Esophagus muscularis mucosa (tissue), 4 donors: ENCODE measurements at regions not wholly inside any gene's neighbourhood (a gene's known extent, or its start where the extent isn't known, plus 50 kb on each side); places are given as distances from the start of the nearest gene placed in this dataset.
"Not testable (repeated sequence)": the region's sequence is repeated elsewhere in the genome, so short reads cannot be mapped to it uniquely, and the experiment has no call there.

Source experiments
- DNase-seq: peaks from one replicate; pipeline ENCODE4 v3.0.0-alpha.2; 2017; ENCODE audit errors: extremely low spot score
- H3K27ac ChIP-seq, 4 donors: fragments of 200-600 bp; sonication (generic); replicated peaks in 1 of 4; 1 replicate in 3 of 4; 2 replicates in 1 of 4; pipeline ENCODE4 v1.5.1; 2016 to 2019; ENCODE audit warnings: mild to moderate bottlenecking in 1 of 4
- H3K27me3 ChIP-seq, 4 donors: fragments of 200-600 bp; sonication (generic); one replicate each; pipeline versions ENCODE4 v1.5.1 to v1.6.0; 2016 to 2019
- H3K36me3 ChIP-seq, 4 donors: fragments of 200-600 bp; sonication (generic); one replicate each; pipeline ENCODE4 v1.5.1; 2016 to 2019
- H3K4me1 ChIP-seq, 4 donors: fragments of 200-600 bp; sonication (generic); one replicate each; pipeline ENCODE4 v1.5.1; 2016 to 2019
- H3K4me3 ChIP-seq, 4 donors: fragments of 200-600 bp; sonication (generic); 1 replicate in 2 of 4; 2 replicates in 2 of 4; pipeline ENCODE4 v1.5.1; 2016 to 2019; ENCODE audit warnings: mild to moderate bottlenecking in 4 of 4, moderate library complexity in 1 of 4
- H3K9me3 ChIP-seq, 4 donors: fragments of 200-600 bp; sonication (generic); 1 replicate in 3 of 4; 2 replicates in 1 of 4; pipeline ENCODE4 v1.5.1; 2016 to 2019
- EP300 ChIP-seq: sonication (generic); formaldehyde crosslinking; IDR thresholded peaks from one replicate; pipeline ENCODE4 v1.6.1; 2017; ENCODE audit warnings: antibody characterized with exemption
- POLR2A ChIP-seq: fragments of 450-650 bp; IDR thresholded peaks from one replicate; pipeline ENCODE4 v1.6.1; 2017; ENCODE audit warnings: antibody characterized with exemption, moderate library complexity, mild to moderate bottlenecking, low read depth
- POLR2AphosphoS5 ChIP-seq, 2 donors: sonication (generic); formaldehyde crosslinking; IDR thresholded peaks; one replicate each; pipeline ENCODE4 v1.6.1; 2017; ENCODE audit warnings: antibody characterized with exemption in 2 of 2
- WGBS: methylation state at CpG from one replicate; pipeline ENCODE4 v1.1.5; 2018; 5-methylcytosine and 5-hydroxymethylcytosine counted together
- intact Hi-C: fragments of 100-400 bp; cut with DNase I; formaldehyde crosslinking; loops from one replicate; pipeline ENCODE4 v1.15.1; 2023
- TF ChIP-seq, protein P1 (sequence below), 3 experiments: fragments of 200-600 bp in 2 of 3; fragments of 450-650 bp in 1 of 3; sonication (generic) in 2 of 3; IDR thresholded peaks; one replicate each; pipeline ENCODE4 v1.5.1; 2017 to 2019; ENCODE audit warnings: antibody characterized with exemption in 3 of 3, mild to moderate bottlenecking in 2 of 3, moderate library complexity in 1 of 3

DNA sequence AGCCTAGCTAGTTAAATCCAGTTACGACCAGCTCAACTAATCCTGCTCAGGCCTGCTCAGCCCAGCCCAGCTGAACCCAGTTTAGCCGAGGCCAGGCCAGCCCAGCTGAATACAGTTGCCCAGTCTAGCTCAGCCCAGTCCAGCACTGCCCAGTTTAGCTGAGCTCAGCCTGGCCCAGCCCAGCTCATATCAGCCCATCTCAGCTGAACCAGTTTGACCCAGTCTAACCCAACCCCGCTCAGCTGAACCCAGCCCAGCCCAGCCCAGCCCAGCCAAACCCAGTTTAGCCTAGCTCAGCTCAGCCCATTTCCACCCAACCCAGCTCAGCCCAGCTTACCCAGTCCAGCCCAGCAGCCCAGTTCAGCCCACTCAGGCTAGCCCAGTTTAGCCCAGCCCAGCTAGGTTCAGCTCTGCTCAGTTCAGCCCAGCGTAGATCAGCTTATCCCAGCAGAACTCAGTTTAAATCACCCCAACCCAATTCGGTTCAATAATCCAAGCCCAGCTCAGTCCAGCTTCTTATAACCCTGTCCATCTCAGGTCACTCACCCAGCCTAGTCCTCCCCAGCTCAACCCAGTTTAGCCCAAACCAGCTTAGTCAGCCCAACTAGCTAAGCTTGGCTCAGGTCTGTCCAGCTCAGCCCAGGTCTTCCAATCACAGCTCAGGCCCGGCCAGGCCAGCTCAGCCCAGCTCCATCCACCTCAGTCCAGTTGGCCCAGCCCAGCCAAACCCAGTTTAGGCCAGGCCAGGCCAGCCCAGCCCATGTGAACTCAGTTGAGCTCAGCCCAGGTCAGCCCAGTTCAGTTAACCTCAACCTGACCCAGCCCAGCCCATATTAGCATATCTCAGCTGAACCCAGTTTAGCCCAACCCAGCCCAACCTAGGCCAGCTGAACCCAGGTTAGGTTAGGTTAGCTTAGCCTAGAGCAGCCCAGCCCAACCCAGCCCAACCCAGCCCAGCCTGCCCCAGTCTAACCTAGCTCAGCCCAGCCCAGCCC lies 76.7 kb downstream of the TMEM121 start:
- H3K36me3 ChIP-seq, result no peaks in the 10 kb centered on the region
- WGBS, result 75% methylated on average over 2 of the region's 6 CpGs

DNA sequence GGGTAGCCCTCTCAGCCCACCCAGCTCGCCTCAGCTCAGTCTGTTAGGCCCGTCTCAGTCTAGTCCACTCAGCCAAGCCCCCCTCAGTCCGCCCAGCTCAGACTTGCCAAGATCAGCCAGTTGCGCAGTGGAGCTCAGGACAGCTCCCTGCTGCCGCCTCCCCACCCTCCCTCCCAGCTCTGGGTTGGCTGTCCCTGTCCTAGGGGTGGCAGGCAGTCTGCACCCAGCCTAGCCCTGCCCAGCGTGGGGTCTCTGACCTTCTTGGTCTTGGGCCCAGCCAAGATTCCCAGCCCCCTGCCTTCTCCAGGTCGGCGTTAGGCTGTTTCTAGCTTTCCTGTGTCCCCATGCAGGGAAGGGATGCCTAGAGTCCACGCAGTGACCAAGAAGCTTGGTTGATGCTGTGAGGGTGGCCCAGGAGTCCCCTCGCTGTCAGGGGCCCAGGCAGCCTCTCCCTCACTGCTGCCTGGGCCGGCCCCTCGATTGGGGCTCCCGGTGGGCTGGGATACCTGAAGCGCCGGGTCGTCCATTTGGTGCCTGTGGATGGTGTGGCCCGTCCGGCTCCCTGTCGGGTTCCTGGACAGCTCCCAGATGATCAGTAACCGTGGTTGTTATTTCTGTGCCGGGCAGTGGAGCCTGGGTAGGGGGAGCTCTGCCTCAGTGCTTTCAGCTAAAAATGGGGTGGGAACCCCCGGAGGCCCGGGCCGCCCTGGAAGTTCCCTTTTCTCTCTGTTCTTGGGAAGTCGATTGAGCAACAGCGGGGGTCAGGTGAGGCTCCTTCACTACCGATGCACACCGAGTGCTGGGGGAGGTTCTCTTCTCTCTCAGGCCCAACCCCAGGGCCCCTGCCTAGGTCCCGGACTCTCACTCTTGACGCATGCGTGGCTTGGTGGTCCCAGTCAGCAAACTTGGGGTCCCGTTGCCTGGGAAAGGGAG lies 78.4 kb downstream of the TMEM121 start:
- H3K4me1 ChIP-seq, intact Hi-C loops, DNase-seq, H3K9me3 ChIP-seq, H3K27me3 ChIP-seq, H3K27ac ChIP-seq, H3K4me3 ChIP-seq, H3K36me3 ChIP-seq: not testable (repeated sequence)
- 69% methylated on average over 8 of the region's 32 CpGs for WGBS

More for the DNA sequence above, 76.7 kb downstream of the TMEM121 start:
- Histone ChIP-seq H3K4me1 (no peaks in the 10 kb centered on the region), H3K4me3 (no peak overlapping the region), H3K27me3 (peaks cover 0 to 6% (median 0%) of the 10 kb centered on the region in 4 donors), H3K9me3 (no peaks in the 10 kb centered on the region), H3K27ac (no peak overlapping the region)
- intact Hi-C loops, result no loop called here
- TF ChIP-seq, protein P1, sequence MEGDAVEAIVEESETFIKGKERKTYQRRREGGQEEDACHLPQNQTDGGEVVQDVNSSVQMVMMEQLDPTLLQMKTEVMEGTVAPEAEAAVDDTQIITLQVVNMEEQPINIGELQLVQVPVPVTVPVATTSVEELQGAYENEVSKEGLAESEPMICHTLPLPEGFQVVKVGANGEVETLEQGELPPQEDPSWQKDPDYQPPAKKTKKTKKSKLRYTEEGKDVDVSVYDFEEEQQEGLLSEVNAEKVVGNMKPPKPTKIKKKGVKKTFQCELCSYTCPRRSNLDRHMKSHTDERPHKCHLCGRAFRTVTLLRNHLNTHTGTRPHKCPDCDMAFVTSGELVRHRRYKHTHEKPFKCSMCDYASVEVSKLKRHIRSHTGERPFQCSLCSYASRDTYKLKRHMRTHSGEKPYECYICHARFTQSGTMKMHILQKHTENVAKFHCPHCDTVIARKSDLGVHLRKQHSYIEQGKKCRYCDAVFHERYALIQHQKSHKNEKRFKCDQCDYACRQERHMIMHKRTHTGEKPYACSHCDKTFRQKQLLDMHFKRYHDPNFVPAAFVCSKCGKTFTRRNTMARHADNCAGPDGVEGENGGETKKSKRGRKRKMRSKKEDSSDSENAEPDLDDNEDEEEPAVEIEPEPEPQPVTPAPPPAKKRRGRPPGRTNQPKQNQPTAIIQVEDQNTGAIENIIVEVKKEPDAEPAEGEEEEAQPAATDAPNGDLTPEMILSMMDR (IDR thresholded peaks at IDR 0.05), result no peak
- no peak for TF ChIP-seq POLR2A
- TF ChIP-seq POLR2AphosphoS5 (IDR thresholded peaks at IDR 0.05), result no peak
- DNase-seq, result peak; percentile 83

DNA sequence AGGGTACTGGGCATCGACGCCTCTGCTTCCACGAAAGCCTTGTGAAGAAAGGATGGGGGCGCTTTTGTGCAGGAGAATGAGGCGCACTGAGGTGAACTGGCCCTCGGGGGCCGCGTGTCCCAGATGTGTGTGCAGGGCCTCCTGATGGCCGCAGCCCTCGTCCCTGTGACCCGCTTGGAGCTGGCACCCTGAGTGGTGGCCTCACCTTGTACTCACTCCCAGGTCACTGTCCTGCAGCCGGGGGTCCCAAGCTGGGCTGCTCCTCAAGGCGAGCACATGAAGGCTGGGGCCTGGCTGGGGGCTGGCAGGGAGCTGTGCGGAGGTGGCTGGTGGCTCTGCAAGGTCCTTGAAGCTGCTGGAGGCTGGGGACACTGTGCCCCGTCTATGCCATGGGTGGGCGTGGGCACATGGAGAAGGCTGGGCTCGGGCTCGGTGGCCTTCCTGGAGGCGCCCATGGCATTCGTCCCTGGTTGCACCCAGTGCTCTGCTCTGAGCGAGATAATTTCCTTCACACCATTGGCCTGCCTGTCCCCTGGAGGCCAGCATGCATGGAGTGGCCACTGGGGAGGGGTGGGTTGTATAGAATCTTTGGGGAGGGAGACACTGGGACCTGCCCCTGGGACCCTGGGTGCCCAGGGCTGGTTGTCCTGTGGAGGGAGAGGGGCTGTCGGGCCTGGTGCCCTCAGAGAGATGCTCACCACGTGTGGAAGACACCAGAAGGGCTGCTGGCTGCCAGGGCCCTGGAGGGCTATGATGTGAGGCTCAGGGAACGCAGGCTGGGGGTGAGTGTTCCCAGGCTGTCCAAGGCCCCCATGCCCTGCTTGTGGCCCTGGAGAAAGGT lies 79.3 kb downstream of the TMEM121 start:
- 84% methylated on average over 13 of the region's 24 CpGs for WGBS
- H3K4me3 ChIP-seq, result no peak overlapping the region
- H3K36me3 ChIP-seq, result no peaks in the 10 kb centered on the region
- H3K27ac ChIP-seq, result no peak overlapping the region
- H3K4me1 ChIP-seq, result no peaks in the 10 kb centered on the region
- TF ChIP-seq POLR2A (no peak), POLR2AphosphoS5 (IDR thresholded peaks at IDR 0.05) (no peak), EP300 (no peak)
- TF ChIP-seq, protein P1 (IDR thresholded peaks at IDR 0.05), result no peak
- no peak for DNase-seq
- H3K9me3 ChIP-seq, result no peaks in the 10 kb centered on the region
- intact Hi-C loops, result no loop called here
- peaks cover 0 to 6% (median 0%) of the 10 kb centered on the region in 4 donors for H3K27me3 ChIP-seq

DNA sequence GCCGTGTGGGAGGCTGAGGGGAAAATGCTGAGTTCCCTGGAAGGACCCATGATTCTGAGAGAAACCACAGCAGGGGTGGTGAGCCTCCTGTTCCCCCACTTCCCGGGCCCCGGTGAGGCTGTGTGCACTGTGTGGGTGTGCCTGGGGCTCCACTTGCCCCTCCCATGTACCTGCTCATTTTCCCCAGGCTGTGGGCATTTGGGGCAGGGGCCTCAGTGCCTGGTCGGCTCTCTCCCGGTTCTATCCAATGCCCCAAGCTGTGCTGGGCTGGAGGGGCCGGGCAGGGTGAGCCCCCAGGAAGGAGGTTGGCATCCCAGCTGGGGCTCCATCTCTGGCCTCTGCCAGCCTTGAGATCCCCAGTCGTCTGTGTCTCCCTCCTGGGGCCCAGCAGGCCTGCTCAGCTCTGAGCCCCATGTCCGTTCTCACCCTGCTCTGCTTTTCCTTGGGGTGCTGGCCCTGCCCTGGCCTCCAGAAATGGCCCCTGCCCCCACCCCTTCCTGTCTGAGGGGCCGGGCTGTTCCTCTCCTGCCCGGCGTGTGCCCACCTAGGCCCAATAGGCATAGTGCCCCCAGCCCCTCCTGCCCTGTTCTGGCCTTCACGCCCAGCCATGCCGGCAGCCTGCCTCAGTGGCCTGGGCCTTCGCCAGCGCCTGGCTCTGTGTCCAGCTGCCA lies 80.1 kb downstream of the TMEM121 start:
- intact Hi-C loops, H3K27me3 ChIP-seq: not testable (repeated sequence)
- 81% methylated on average over 3 of the region's 15 CpGs for WGBS

DNA sequence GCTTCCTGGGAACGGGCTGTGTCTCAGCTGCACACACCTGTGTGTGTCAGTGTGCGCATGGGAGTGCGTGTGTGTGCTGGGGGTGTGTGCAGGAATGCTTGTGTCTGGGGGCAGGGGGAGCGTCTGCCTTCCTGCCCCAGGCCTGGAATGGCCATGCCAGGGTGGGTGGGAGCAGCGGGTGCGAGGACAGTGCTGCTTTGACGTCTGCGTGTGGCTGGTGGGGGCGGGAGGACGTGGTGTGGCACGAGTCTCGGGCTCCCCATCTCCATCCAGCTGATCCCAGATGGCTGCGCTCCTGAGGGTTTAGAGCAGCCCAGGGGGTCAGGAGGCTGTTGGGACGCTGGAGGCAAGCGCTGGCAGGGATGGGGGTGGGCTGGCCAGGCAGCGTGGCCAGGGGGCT lies 80.6 kb downstream of the TMEM121 start:
- DNase-seq, H3K4me1 ChIP-seq, H3K4me3 ChIP-seq, H3K27me3 ChIP-seq, H3K27ac ChIP-seq, H3K36me3 ChIP-seq, intact Hi-C loops, H3K9me3 ChIP-seq: not testable (repeated sequence)
- WGBS, result 75% methylated on average over 5 of the region's 16 CpGs

More for the DNA sequence above, 80.1 kb downstream of the TMEM121 start:
- not testable (repeated sequence) for H3K4me1 ChIP-seq, H3K27ac ChIP-seq, H3K36me3 ChIP-seq, H3K4me3 ChIP-seq, H3K9me3 ChIP-seq, DNase-seq

DNA sequence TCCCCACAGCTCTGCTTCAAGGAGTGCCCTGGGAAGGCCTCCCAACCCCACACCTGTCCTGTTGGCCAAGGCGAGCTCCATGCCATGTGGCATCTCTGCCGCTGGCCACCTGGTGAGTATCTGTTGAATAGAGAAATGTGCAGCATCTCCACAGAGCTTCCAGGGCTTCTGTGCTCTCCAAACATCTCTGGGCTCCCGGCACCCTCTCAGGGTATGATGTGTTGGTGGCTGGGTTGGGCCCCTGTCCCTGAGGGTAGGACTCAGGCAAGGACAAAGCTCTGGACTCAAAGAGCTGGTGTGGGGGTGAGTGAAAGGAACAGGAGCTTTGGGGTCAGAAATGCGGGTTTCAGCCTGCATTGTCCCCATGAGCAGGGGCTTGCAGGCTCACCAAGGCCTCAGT lies 88.6 kb downstream of the TMEM121 start:
- no CpG with 5 or more reads among the region's 4 CpGs for whole genome bisulfite sequencing
- intact Hi-C loops, result not testable (repeated sequence)

DNA sequence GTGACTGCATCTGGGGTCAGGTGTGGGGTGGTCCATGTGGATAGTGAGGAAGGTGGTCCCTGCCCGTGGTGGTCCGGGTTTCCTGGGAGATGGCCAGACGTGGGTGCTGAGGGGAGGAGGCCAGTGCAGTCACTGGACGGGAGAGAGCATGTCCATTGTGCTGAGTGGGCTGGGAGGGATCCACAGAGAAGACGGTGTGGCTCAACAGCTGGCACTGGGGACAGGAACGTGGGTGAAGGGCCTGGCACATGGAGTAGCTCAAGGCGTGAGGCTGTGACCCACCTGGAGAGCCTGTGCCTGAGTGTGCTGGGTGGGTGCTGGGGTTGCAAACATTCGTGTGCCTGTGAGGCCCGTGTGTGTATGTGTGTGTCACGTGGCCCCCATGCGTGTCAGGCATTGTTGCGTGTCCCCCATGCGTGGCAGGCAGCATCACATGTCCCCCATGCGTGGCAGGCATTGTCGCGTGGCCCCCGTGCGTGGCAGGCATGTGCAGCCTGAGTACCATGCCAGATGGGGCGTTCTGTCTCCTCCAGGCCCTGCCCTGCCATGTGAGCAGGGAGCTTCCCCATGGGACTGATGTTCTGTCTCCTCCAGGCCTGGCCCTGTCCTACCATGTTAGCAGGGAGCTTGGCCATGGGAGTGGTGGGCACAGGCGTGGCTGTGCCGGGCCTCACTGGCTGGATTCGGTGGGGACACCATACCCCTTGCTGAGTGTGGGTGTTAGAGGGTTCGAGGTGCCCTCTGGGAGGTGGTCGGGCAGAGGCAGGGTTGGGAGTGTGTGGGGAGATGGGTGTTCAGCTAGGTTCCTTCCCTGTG lies 89.8 kb downstream of the TMEM121 start:
- H3K4me3 ChIP-seq, intact Hi-C loops, DNase-seq, H3K9me3 ChIP-seq, H3K36me3 ChIP-seq, H3K27ac ChIP-seq, H3K4me1 ChIP-seq, H3K27me3 ChIP-seq: not testable (repeated sequence)
- 79% methylated on average over 14 of the region's 24 CpGs for WGBS

More for the DNA sequence above, 88.6 kb downstream of the TMEM121 start:
- not testable (repeated sequence) for H3K27ac ChIP-seq, H3K36me3 ChIP-seq, H3K4me3 ChIP-seq, H3K9me3 ChIP-seq, H3K27me3 ChIP-seq, H3K4me1 ChIP-seq, DNase-seq
